Uterus (tissue), 2 donors: ENCODE measurements at regions not wholly inside any gene's neighbourhood (a gene's known extent, or its start where the extent isn't known, plus 50 kb on each side); places are given as distances from the start of the nearest gene placed in this dataset.

Source experiments
- CTCF ChIP-seq, 4 experiments: fragments of 200-600 bp in 2 of 4; fragments of 450-650 bp in 2 of 4; sonication (generic) in 2 of 4; IDR thresholded peaks; one replicate each; pipeline ENCODE4 v1.5.1; 2016 to 2019; ENCODE audit warnings: antibody characterized with exemption in 4 of 4, mild to moderate bottlenecking in 2 of 4, moderate library complexity in 1 of 4
- POLR2A ChIP-seq, 2 donors: fragments of 450-650 bp; IDR thresholded peaks; one replicate each; pipeline ENCODE4 v1.6.1; 2016; ENCODE audit warnings: antibody characterized with exemption in 2 of 2, mild to moderate bottlenecking in 1 of 2, moderate library complexity in 1 of 2

GRCh38 chr11:19460718-19461405, 220.1 kb upstream of the E2F8 start:
- TF ChIP-seq CTCF (IDR thresholded peaks at IDR 0.05) (no peak), POLR2A (IDR thresholded peaks at IDR 0.05) (no peak)
